Uterus (tissue), 2 donors: ENCODE measurements at regions not wholly inside any gene's neighbourhood (a gene's known extent, or its start where the extent isn't known, plus 50 kb on each side); places are given as distances from the start of the nearest gene placed in this dataset.

Experiments used
- CTCF ChIP-seq, 4 experiments: fragments of 200-600 bp in 2 of 4; fragments of 450-650 bp in 2 of 4; sonication (generic) in 2 of 4; IDR thresholded peaks; one replicate each; pipeline ENCODE4 v1.5.1; 2016 to 2019; ENCODE audit warnings: antibody characterized with exemption in 4 of 4, mild to moderate bottlenecking in 2 of 4, moderate library complexity in 1 of 4
- POLR2A ChIP-seq, 2 donors: fragments of 450-650 bp; IDR thresholded peaks; one replicate each; pipeline ENCODE4 v1.6.1; 2016; ENCODE audit warnings: antibody characterized with exemption in 2 of 2, mild to moderate bottlenecking in 1 of 2, moderate library complexity in 1 of 2

DNA sequence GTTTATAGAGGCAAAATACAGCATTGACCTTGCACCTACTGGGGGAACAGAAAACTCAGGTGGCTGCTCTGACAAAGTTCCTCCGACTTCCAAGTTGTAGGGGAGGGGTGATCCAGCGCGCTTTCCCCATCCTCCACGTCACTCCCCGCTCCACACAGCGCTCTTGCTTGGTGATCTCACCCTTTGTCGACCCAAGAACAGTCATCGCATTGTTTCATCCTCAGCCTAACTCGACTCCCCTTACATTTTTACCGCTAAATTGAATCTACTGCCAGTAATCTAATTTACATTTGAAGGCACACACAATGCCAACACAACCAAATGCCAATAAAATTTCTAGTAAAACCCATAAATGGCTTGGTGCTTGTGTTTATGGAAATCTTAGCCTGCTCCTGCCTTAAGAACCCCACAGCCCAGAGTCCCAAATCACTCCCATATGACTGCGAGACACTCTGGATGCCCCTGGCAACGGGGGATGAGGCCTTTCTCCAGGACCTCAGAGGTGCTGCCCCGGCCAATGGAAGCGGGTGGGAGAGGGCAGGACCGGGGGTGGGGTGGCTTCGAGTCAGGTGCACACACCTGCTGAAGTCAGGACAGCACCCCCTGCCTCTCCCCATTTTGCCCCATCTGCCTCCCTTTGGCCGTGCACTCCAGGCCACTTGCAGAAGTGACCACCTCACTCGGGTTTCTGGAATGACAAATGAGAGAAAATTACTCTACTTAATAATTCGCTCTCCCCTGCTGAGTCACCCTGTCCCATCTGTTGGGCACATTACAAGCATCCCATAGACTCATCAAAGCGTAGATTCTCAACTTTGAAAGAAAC is 98.2 kb upstream of the GSC start:
- TF ChIP-seq CTCF (IDR thresholded peaks at IDR 0.05) (no peak), POLR2A (IDR thresholded peaks at IDR 0.05) (no peak)
